Mucosa of rectum (tissue), 2 donors: ENCODE measurements at regions not wholly inside any gene's neighbourhood (a gene's known extent, or its start where the extent isn't known, plus 50 kb on each side); places are given as distances from the start of the nearest gene placed in this dataset.
"Not testable (repeated sequence)": the region's sequence is repeated elsewhere in the genome, so short reads cannot be mapped to it uniquely, and the experiment has no call there.

Experiments
- H3K27ac ChIP-seq, 2 donors: one replicate each; pipeline ENCODE4 v1.7.0; 2013; ENCODE audit warnings: inconsistent platforms in 2 of 2, low read depth in 2 of 2, low read length in 2 of 2
- H3K27me3 ChIP-seq, 2 donors: one replicate each; pipeline ENCODE4 v1.7.0; 2013; ENCODE audit warnings: low read length in 2 of 2; ENCODE audit not compliant: control insufficient read depth in 2 of 2, insufficient read depth in 2 of 2
- H3K36me3 ChIP-seq, 2 donors: one replicate each; pipeline ENCODE4 v1.7.0; 2013; ENCODE audit warnings: low read length in 2 of 2; ENCODE audit not compliant: control insufficient read depth in 2 of 2, insufficient read depth in 2 of 2
- H3K4me1 ChIP-seq, 2 donors: one replicate each; pipeline ENCODE4 v1.7.0; 2013; ENCODE audit warnings: low read length in 2 of 2, mild to moderate bottlenecking in 1 of 2; ENCODE audit not compliant: control insufficient read depth in 2 of 2, insufficient read depth in 2 of 2
- H3K4me3 ChIP-seq, 2 donors: one replicate each; pipeline ENCODE4 v1.7.0; 2013; ENCODE audit warnings: low read length in 2 of 2
- H3K9ac ChIP-seq, 2 donors: one replicate each; pipeline ENCODE4 v1.7.0; 2013; ENCODE audit warnings: low read length in 2 of 2, low read depth in 1 of 2, mild to moderate bottlenecking in 1 of 2
- H3K9me3 ChIP-seq, 2 donors: one replicate each; pipeline ENCODE4 v1.7.0; 2013; ENCODE audit warnings: low read length in 2 of 2; ENCODE audit not compliant: control insufficient read depth in 2 of 2
- donor health status: healthy.
- donor health status: Normal muscosa, but diverticular disease.

- Histone ChIP-seq H3K4me3 (no peak overlapping the region), H3K36me3 (no peaks in the 10 kb centered on the region), H3K27ac (no peak overlapping the region), H3K9ac (no peak overlapping the region), H3K4me1 (no peaks in the 10 kb centered on the region), H3K27me3 (no peaks in the 10 kb centered on the region), H3K9me3 (no peaks in the 10 kb centered on the region)
Measured at GRCh38 chr4:135476272-135476671, 1274.7 kb upstream of the PABPC4L start.

GRCh38 chr4:135464311-135464710 lies 1262.7 kb upstream of the PABPC4L start:
- Histone ChIP-seq H3K4me3 (no peak overlapping the region), H3K9me3 (no peaks in the 10 kb centered on the region), H3K4me1 (no peaks in the 10 kb centered on the region), H3K27ac (no peak overlapping the region), H3K36me3 (no peaks in the 10 kb centered on the region), H3K9ac (no peak overlapping the region), H3K27me3 (no peaks in the 10 kb centered on the region)

- H3K9ac ChIP-seq, H3K4me1 ChIP-seq, H3K36me3 ChIP-seq, H3K9me3 ChIP-seq, H3K27ac ChIP-seq, H3K4me3 ChIP-seq, H3K27me3 ChIP-seq: not testable (repeated sequence)
Measured at GRCh38 chr4:135447598-135447997, 1246.0 kb upstream of the PABPC4L start.

- Histone ChIP-seq H3K36me3 (no peaks in the 10 kb centered on the region), H3K27ac (no peak overlapping the region), H3K4me1 (no peaks in the 10 kb centered on the region), H3K27me3 (no peaks in the 10 kb centered on the region), H3K9me3 (no peaks in the 10 kb centered on the region), H3K9ac (no peak overlapping the region), H3K4me3 (no peak overlapping the region)
Measured at GRCh38 chr4:135434936-135435335, 1233.3 kb upstream of the PABPC4L start.

- Histone ChIP-seq H3K9me3 (no peaks in the 10 kb centered on the region), H3K27ac (no peak overlapping the region), H3K4me1 (no peaks in the 10 kb centered on the region), H3K9ac (no peak overlapping the region), H3K4me3 (no peak overlapping the region), H3K27me3 (no peaks in the 10 kb centered on the region), H3K36me3 (no peaks in the 10 kb centered on the region)
Measured at GRCh38 chr4:135429528-135429927, 1227.9 kb upstream of the PABPC4L start.

- H3K9me3 ChIP-seq, result no peaks in the 10 kb centered on the region
- no peaks in the 10 kb centered on the region for H3K27me3 ChIP-seq
- no peaks in the 10 kb centered on the region for H3K36me3 ChIP-seq
- H3K4me3 ChIP-seq, result no peak overlapping the region
- H3K27ac ChIP-seq, result no peak overlapping the region
- H3K4me1 ChIP-seq, result no peaks in the 10 kb centered on the region
- no peak overlapping the region for H3K9ac ChIP-seq
Measured at GRCh38 chr4:135418353-135418752, 1216.8 kb upstream of the PABPC4L start.

GRCh38 chr4:135412213-135412612 lies 1210.6 kb upstream of the PABPC4L start:
- Histone ChIP-seq H3K27ac (no peak overlapping the region), H3K36me3 (no peaks in the 10 kb centered on the region), H3K4me1 (no peaks in the 10 kb centered on the region), H3K4me3 (no peak overlapping the region), H3K27me3 (no peaks in the 10 kb centered on the region), H3K9ac (no peak overlapping the region), H3K9me3 (no peaks in the 10 kb centered on the region)

GRCh38 chr4:135411251-135411650 lies 1209.7 kb upstream of the PABPC4L start:
- Histone ChIP-seq H3K4me3 (no peak overlapping the region), H3K27me3 (no peaks in the 10 kb centered on the region), H3K27ac (no peak overlapping the region), H3K36me3 (no peaks in the 10 kb centered on the region), H3K9me3 (no peaks in the 10 kb centered on the region), H3K9ac (no peak overlapping the region), H3K4me1 (no peaks in the 10 kb centered on the region)

- not testable (repeated sequence) for H3K36me3 ChIP-seq, H3K9ac ChIP-seq, H3K27ac ChIP-seq, H3K4me3 ChIP-seq, H3K9me3 ChIP-seq, H3K27me3 ChIP-seq, H3K4me1 ChIP-seq
Measured at GRCh38 chr4:135409261-135409660, 1207.7 kb upstream of the PABPC4L start.

GRCh38 chr4:135408109-135408508 lies 1206.5 kb upstream of the PABPC4L start:
- H3K4me1 ChIP-seq, result no peaks in the 10 kb centered on the region
- H3K27me3 ChIP-seq, result no peaks in the 10 kb centered on the region
- H3K9me3 ChIP-seq, result no peaks in the 10 kb centered on the region
- no peak overlapping the region for H3K9ac ChIP-seq
- H3K4me3 ChIP-seq, result no peak overlapping the region
- H3K36me3 ChIP-seq, result no peaks in the 10 kb centered on the region
- H3K27ac ChIP-seq, result no peak overlapping the region

GRCh38 chr4:135406597-135406996 lies 1205.0 kb upstream of the PABPC4L start:
- H3K4me3 ChIP-seq, H3K9ac ChIP-seq, H3K27me3 ChIP-seq, H3K4me1 ChIP-seq, H3K36me3 ChIP-seq, H3K27ac ChIP-seq, H3K9me3 ChIP-seq: not testable (repeated sequence)
